CD4-positive, alpha-beta T cell treated with Interleukin-4 for 1 hour (primary cell): ENCODE measurements at regions not wholly inside any gene's neighbourhood (a gene's known extent, or its start where the extent isn't known, plus 50 kb on each side); places are given as distances from the start of the nearest gene placed in this dataset.
"Not testable (repeated sequence)": the region's sequence is repeated elsewhere in the genome, so short reads cannot be mapped to it uniquely, and the experiment has no call there.

Experiments
- DNase-seq, 2 donors: peaks; one replicate each; pipeline ENCODE4 v3.0.0-alpha.2; 2020 to 2022

DNA sequence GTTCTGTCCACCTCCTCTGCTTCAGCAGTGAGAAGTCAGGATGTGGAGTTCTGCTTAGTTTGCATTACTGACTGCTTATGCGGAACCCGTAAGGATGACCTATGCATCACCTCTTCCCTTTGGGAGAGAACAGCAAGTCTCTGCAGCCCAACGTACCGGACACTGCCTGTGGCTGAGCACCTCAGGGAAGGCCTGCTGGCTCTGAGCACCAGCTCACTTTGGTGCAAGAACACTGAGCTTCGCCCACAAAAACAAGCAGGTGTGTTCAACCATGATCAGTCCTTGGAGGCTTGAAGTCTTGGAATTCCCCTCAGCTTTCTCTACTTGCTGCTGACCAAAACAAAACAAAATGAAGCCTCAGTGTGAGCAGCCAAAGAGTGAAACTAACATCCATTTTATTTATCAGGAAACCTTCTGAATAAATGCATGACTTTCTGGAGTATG, 52.7 kb upstream of the NCK2 start:
- DNase-seq, result no peak

DNA sequence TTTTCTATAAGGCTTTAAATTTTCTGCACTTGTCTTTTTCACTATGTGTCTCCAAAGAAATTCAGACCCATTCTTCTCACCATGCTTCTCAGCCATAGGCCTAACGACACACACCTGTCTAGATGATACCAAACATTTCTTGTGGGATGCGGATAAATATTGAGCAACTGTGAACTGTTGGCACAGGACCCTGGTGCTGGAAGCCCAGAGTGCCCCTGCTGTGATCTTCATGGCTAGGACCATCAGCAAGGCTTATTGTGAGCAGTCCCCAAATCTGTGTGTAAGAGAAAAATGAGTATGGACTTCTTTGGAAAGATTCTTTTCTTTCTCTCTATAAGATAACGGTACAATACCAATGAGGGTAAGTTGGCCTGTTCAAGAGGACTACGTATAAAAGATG, 54.1 kb upstream of the NCK2 start:
- no peak for DNase-seq

DNA sequence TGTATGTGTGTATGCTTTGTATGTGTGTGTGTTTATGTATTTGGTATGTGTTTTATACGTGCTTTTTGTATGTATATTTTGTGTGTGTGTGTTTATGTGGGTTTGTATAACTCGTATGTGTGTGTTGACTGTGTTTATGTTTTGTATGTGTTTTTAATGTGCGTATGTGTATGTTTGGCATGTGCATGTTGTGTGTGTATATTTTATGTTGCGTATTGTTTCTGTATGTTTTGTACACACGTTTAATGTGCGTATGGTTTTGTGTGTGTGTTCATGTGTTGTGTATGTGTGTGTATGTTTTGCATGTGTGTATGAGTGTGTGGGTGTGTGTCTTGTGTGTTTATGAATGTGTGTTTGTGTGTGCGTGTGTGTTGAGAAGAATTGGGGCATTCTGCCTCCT, 55.2 kb upstream of the NCK2 start:
- no peak for DNase-seq

DNA sequence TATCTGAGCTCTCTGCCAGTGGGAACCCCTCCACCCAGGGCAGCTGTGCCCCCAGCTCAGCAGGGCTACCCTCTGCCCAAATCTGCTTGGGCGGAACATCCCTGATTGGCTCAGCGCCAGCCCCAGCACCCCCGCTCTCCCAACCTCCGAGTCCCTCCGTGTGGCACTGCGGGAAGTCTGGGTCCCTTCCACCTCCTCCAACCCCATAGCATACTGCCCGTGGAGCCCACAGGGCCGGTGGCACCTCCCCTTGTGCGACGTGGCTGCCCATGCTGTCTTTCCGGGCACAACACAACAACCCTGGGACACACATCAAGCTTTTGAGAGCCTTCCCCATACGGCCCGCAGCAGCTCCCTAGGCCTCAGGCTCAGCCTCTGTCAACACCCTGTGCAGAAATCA, 55.8 kb upstream of the NCK2 start:
- no peak for DNase-seq

DNA sequence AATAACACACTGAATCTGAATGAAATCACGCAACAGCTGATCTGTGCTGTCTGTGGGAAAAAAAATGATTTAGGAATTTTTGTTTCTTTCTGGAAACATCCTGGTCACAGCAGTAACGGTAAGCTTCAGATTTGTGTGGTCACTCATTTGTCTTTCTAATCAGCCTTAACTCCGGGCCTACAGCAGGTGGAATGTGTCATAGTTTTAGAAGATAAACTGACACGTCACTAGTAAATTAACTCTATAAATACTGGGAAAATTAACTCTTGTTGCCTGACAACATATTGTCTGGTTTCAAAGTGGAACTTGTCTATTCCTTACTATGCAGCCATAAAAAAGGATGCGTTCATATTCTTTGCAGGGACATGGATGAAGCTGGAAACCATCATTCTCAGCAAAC, 58.1 kb upstream of the NCK2 start:
- DNase-seq, result no peak

DNA sequence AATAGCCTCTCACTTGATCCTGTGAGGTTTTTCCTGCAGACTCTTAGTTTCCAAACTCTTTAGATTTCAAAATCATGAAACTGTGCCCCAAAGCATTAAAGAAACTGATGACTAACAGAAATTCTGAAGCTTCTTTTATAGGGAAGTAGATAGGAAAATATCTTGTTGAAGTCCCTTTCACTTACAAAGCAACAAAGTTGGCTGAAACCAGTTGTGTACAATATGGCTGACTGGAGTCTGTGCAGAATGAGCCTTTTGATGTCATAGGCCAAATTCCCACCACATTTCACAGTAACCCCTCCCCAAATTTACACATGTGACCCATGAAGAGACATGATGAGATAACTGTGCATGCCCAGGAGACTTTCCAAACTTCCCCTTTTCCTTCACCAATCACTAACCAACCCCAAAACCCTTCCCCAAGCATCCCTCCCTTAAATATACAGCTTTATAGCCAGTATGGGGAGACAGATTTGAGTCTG, 61.7 kb upstream of the NCK2 start:
- DNase-seq, result no peak

DNA sequence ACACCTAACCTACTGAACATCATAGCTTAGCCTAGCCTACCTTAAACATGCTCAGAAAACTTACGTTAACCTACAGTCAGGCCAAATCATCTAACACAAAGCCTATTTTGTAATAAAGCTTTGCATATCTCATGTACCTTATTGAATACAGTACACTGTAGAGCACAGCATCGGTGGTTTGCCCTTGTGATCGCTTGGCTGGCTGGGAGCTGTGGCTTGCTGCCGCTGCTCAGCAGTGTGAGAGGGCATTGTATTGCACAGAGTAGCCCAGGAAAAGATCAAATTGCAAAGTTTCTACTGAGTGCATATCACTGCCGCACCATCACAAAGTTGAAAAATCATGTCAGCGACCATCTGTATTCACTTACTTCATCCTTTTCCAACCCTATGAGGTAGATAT, 62.3 kb upstream of the NCK2 start:
- DNase-seq, result no peak

DNA sequence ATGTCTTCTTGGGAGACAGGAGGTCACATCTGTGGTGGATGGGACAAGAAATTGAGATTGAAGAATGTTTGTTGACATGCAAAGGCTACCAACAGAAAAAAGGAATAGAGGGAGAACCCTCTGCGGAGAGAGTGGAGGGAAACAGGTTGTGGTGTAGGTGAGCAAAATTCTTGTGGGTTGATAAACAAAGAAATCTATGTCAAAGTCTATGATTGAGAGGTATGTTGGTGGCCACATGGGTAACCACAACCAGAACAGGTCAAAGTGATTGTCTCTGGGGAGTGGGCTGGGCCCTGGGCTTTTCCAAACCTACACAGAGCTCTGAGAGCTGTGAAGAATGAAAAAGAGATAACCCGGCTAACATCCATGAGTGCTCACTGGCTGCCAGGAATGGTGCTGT, 62.8 kb upstream of the NCK2 start:
- DNase-seq, result no peak

DNA sequence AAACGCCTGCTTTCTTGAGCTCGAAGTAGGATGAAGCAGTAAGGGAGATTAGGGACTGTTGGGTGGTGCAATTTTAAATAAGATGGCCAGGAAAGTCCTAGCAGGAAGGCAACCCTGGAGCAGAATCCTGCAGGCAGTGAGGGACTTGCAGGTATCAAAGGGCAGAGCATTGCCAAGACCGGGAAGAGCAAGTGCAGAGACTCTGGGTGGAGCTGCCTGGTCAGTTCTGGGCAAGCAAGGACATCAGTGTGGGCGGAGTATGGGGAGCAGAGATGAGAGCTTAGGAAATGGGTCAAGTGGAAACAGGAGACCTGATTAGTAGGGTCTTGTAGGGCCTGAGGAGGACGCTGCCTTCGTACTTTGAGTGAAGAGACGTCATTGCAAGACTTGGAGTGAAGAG, 64.4 kb upstream of the NCK2 start:
- no peak for DNase-seq

DNA sequence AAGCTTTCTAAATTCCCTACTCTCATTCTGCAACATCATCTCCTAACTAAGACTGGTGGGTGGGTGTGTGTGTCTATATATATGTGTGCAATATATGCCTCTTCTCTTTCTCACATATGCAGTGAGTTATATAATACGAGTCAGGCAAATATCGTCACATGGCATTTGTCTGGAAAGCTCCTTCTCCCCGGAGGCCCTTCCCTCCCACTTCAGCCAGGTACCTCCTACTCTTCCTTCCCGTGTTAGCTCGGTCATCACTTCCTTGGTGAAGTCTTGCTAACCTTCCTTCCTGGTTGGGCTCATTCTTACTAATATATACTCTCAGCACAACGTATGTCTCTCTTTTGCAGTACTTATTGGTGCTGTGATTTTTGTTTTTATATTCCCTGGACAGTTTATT, 66.4 kb upstream of the NCK2 start:
- no peak for DNase-seq

DNA sequence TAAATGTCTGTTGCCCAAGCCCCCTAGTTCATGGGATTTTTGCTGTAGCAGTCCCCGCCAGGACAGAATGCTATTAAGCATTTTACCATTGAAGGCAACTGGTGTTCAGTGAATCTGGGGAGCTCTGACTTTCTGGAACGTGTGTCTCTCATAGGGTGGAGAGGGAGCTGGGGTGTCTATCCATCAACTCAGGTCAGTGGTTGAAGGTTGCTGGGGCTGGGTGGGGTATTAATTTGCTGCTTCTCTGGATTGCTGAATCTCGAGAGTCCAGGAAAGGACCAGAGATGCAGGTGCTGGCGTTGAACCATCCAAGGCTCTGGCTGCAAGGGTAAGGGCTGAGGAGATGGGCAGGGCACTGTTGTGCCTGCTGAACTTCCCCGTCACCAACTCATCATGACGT, 66.8 kb upstream of the NCK2 start:
- DNase-seq, result no peak

DNA sequence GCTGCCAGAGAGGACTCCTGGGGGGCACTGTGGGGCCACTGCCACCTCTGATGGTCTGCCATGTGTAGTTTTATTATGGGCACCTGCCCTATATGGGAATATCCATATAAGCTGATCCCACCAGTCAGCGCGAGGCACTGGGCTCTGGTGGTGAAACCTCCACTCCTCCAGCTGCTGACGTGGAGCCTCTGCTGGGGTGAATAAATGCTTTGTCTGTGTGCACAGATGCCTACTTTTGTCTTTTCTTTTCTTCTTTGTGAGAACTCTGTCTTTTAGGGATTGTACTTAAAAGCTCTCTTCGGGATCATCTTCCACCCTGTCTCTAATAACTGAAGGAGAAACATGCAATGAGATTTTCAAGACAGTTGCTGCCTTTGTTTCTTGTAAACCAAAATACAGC, 68.9 kb upstream of the NCK2 start:
- DNase-seq, result no peak

DNA sequence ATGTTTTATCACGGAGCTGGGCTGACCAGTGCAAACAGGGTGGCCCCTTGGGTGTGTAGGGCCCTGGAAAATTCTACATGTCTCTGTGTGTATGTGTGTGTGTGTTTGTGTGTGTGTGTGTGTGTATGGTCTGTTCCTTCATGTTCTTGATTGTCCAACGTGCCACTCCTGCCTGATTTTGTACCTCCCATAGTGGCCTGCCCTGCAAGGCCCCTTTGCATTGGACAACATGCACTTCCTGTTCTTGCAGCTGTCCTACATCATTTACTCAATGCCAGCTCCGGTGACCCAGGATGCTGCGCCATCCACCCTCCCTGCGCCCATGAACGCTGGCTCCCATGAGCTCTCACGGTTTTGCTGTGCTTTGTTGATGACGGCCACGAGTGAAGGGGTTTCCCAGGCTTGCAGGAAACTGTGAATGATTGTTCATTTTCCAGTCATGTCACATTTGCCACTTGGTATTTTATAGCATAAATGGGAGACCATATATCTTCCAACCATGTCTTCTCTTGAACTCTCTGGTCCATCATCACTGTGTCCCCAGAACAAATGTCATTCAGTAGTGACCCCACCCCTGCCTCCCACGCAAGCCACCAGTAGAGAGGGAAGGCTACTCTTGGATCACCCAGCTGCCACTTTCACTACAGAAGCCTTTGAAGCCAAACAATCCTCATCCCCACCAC, 69.7 kb upstream of the NCK2 start:
- DNase-seq, result no peak

DNA sequence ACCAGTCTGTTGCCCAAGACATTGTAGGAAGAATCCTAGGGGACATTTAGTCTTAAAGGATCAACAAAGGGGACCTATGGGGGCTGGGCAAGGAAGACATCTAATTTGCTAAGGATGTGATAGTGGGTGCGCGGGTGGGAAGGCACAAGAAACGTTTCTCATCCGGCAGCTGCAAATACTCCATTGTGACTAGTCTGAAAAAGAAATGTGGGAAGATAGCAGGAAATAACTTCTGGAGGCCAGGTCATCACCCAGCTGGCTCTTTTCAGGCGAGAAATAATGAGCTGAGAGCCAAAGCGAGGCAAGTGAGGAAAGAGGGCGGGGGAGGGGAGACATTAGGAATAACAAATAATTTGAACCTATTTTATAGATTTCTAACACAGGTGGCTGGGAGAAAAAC, 70.3 kb upstream of the NCK2 start:
- no peak for DNase-seq

DNA sequence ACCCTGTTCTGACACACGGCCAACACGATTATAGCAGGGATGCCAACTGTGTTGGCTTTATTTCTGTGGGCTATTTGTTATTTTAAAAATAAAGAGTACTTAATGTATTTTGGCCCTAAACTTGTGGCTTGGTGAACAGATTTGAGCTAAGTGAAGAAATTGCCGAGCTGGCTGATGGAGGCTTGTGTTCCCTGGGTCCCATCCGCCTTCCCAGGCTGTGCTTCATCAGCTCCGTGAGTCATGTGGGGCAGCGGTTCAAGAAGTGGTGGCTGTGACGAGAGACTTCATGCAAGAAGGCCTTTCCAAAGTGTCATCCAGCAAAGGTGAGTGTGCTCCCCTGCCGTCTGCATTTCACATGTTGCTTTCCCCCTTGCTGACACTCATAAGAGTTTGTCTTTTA, 73.6 kb upstream of the NCK2 start:
- DNase-seq, result no peak

DNA sequence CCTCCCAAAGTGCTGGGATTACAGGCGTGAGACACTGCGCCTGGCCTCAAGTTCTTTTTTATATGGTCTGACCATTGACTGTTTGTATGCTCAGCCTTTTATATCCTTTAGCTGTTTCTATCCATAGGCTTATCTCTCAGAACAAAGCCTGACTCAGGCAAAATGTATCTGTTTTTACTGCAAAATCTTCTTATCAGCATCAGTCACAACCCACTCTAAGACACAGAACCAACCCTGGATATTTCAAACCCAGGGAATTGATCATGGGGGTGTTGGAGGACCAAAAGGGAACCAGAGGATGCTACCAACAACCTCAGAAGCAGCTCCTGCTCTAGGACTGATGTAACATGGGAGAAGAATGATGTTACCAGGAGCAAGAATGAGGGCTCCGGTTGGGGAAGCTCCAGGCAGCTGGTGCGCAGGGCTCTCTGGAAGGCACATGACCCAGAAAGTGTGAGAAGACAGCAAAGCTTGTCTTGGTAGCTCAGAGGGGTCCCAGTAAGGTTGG, 75.3 kb upstream of the NCK2 start:
- no peak for DNase-seq

DNA sequence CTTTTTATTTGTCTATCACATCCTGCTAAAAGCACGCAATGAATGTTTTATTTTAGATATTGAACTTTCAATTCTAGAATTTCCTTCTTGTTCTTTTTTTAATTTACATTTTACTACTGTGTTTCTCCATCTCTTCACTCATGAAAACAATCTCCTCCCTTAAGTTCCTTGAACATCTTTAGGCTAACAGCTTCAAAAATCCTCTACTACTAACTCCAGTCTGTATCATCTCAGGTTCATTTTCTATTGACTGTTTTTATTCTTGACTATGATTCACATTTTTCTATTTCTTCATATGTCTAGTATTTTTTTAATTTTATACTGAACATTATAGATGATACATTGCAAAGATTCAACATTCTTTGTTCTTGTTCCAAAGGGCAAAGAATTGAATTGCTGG, 79.2 kb upstream of the NCK2 start:
- DNase-seq, result no peak

DNA sequence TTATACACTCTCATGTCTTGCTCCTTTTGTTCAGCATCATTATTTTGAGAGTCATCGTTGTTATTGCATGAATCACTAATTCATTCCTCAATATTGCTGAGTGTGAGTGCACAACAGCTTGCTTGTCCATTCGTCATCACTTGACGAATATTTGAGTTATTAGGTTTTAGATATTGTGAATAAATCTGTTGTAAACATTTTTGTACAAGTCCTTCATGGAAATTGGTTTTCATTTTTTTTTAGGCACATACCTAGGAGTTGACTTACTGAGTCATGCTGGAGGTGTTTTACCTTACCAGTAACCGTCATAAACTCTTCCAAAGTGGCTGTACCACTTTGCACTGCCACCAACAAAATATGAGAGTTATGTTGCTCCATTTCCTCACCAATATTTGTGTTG, 84.2 kb upstream of the NCK2 start:
- no peak for DNase-seq

DNA sequence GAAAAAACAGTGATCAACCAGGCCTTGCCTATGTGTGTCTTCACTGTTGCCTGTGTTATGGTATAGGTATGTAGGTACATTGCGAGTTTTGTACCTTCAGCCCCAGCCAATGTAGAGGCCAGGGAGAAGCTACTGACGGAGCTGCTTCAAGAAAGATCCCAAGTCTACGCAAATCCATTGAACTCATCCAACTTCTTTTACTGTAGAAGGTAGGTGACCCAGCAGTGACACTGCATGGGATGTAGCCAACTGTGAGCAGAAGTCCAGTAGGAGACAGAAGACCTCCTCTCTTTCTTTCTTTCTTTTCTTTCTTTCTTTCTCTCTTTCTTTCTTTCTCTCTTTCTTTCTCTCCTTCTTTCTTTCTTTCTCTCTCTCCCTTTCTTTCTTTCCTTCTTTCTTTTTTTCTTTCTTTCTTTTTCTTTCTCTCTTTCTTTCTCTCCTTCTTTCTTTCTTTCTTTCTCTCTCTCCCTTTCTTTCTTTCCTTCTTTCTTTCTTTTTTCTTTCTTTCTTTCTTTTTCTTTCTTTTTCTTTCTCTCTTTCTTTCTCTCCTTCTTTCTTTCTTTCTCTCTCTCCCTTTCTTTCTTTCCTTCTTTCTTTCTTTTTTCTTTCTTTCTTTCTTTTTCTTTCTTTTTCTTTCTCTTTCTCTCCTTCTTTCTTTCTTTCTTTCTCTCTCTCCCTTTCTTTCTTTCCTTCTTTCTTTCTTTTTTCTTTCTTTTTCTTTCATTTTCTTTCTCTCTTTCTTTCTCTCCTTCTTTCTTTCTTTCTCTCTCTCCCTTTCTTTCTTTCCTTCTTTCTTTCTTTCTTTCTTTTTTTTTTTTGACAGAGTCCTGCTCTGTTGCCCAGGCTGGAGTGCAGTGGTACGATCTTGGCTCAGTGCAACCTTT, 88.7 kb upstream of the NCK2 start:
- not testable (repeated sequence) for DNase-seq

DNA sequence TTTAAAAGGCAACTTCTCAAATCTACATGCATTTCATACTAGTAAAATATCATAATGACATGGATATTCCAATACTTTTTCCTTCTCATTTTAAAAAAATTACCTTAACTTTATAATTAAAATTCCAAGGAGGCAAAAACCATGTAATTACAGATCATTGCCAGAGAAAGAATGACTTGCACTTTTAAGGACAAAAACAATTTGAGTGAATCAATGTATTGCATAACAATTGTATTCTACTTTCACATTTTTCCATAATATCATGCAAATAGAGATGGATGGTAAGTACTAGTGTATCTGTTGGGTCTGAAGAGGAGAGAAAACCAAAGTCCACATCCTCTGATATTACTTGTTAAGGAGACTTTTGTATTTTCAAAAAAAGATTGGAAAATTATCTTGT, 89.5 kb upstream of the NCK2 start:
- no peak for DNase-seq

DNA sequence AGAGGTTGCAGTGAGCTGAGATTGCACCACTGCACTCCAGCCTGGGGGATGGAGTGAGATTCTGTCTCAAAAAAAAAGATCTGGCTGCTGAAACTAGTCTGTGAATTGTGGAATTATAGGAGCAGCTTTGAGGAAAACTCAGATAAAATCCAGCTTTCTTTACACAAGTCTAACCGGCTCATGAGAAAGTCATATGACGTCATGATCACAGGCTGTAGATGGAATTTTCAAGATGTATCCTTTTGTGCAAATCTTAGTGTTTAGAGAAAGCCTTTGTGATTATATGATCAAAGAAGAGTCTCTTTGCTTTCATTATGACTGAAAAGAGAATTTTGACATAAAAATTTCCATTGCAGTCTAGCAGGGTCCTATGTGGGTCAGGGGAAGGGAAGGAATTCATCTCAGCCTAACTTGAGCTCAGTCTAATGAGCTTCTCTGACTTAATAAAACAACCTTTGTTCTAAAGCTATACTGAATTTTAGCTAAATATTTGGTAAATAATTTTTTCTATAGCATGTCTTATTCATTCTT, 90.2 kb upstream of the NCK2 start:
- no peak for DNase-seq

DNA sequence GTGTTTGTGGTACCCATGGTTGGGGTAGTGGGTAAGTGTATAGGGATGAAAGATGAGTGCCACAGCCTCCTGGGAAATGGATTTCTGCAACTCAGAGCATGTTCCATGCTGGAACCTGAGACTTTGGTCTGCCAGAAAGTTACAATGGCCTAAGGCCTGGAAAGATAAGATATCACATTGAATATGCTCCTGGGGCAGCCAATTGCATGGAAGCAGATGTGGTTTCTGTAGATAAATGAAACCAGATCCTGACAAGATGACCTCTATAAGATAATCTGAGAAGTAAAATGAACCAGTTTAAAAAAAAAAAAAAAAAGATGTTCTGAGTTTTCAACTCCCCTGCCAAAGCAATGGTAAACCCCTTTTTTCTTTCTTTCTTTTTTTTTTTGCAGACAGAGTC, 91.4 kb upstream of the NCK2 start:
- DNase-seq, result no peak

DNA sequence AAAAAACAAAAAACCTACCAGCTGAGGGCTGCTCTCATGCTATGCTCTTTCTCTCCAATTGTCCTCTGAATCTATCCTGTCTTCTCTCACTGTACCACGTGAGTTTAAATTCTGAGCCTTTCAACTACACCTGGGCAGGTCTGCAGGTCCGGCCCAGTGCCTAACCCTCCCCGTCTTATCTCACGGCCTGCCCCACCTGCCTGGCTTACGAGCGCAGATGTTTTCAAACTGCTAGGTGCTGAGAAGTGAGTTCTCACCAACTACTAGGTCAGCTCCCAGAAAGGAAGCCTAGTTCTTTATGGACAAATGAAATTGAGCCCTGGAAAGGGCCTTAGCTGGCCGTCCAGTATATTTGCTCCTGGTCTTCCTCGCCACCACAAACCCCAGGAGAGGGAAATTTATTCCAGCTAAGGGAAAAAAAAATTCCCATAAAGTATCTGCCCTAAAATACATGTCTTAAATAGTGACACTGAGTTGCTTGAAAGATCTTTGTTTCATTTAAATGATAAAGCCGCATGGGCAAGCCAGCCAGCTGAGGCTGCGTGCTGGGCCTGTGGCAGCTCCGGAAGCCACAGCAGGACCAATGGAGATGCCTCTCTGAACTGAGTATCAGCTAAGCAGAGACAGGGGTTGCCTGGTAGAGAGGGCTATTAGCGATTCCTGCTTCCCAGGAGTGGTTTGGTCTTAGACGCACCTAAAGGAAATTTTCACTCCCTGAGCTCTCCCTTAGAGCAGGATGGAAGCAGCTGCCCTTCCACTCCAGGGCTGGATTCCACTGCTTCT, 92.5 kb upstream of the NCK2 start:
- no peak for DNase-seq
